ENCODE measurements at regions not wholly inside any gene's neighbourhood (a gene's known extent, or its start where the extent isn't known, plus 50 kb on each side); places are given as distances from the start of the nearest gene placed in this dataset.
A peak's percentile ranks its signal among the peaks of the same experiment; 100 is the strongest.

GRCh38 chr22:48492366-48493320, 1335.0 kb downstream of the BRD1 start:
- Histone ChIP-seq H3K36me3 (no peaks in the 10 kb centered on the region), H3K9me3 (no peaks in the 10 kb centered on the region), H3K27me3 (peaks cover 28 to 75% (median 46%) of the 10 kb centered on the region in 9 donors), H3K4me3 (no peak overlapping the region), H3K4me1 (peaks cover 0 to 15% (median 4%) of the 10 kb centered on the region in 12 donors), H3K27ac (no peak overlapping the region)
- intact Hi-C loops (cut with DNase I), result loop anchor here in 6 of 10 donors (5.0 to 10.0 kb wide), 5 partner anchors 1645 to 1698 kb away; no protein-coding TSS in a partner anchor
- peak in 3 of 5 donors; percentile 37 to 66 (median 45) for DNase-seq
- ATAC-seq, result peak; percentile 57 to 85 (median 66)
- WGBS, 4 donors, result 30 to 36% (median 33%) methylated on average over 17 to 19 of the region's 19 CpGs
- TF ChIP-seq CTCF (IDR thresholded peaks at IDR 0.05) (peak; percentile 42 to 73 (median 64)), POLR2A (IDR thresholded peaks at IDR 0.05) (no peak)

- Histone ChIP-seq H3K4me3 (peak overlapping the region in 1 of 12 donors; percentile 28), H3K4me1 (peaks cover 0 to 12% (median 4%) of the 10 kb centered on the region in 12 donors), H3K9me3 (no peaks in the 10 kb centered on the region), H3K36me3 (no peaks in the 10 kb centered on the region), H3K27ac (no peak overlapping the region), H3K27me3 (peaks cover 28 to 86% (median 57%) of the 10 kb centered on the region in 9 donors)
- intact Hi-C loops (cut with DNase I), result loop anchor here in 6 of 10 donors (5.0 to 10.0 kb wide), 5 partner anchors 1644 to 1697 kb away; no protein-coding TSS in a partner anchor
- TF ChIP-seq POLR2A (IDR thresholded peaks at IDR 0.05) (no peak), CTCF (IDR thresholded peaks at IDR 0.05) (no peak)
- ATAC-seq (no peak), DNase-seq (peak in 1 of 5 donors; percentile 40)
- WGBS, 4 donors, result 11 to 28% (median 21%) methylated on average over 11 to 19 of the region's 19 CpGs
Measured at GRCh38 chr22:48491451-48491941, 1336.2 kb downstream of the BRD1 start.

- ATAC-seq, result no peak
- Histone ChIP-seq H3K9me3 (no peaks in the 10 kb centered on the region), H3K4me3 (peak overlapping the region in 7 of 12 donors; percentile 24 to 50 (median 42)), H3K4me1 (peaks cover 0 to 12% (median 4%) of the 10 kb centered on the region in 12 donors), H3K36me3 (no peaks in the 10 kb centered on the region), H3K27ac (no peak overlapping the region), H3K27me3 (peaks cover 28 to 89% (median 61%) of the 10 kb centered on the region in 9 donors)
- TF ChIP-seq POLR2A (IDR thresholded peaks at IDR 0.05) (no peak), CTCF (IDR thresholded peaks at IDR 0.05) (no peak)
- peak in 1 of 5 donors; percentile 46 for DNase-seq
- WGBS, 4 donors, result 0 to 2% (median 2%) methylated on average over 26 to 51 of the region's 51 CpGs
- intact Hi-C loops (cut with DNase I), result loop anchor here in 6 of 10 donors (5.0 to 10.0 kb wide), 5 partner anchors 1643 to 1696 kb away; no protein-coding TSS in a partner anchor
Measured at GRCh38 chr22:48490500-48491411, 1336.9 kb downstream of the BRD1 start.

Measured in heart left ventricle (tissue), 16 donors.